Breast epithelium (tissue), 3 donors: ENCODE measurements at regions not wholly inside any gene's neighbourhood (a gene's known extent, or its start where the extent isn't known, plus 50 kb on each side); places are given as distances from the start of the nearest gene placed in this dataset.

ENCODE experiments used
- POLR2AphosphoS5 ChIP-seq, 3 donors: sonication (generic); formaldehyde crosslinking; IDR thresholded peaks; one replicate each; pipeline ENCODE4 v1.6.1; 2017; ENCODE audit warnings: antibody characterized with exemption in 3 of 3
- TF ChIP-seq, protein P1 (sequence below), 3 donors: fragments of 450-650 bp; IDR thresholded peaks; one replicate each; pipeline ENCODE4 v1.5.1; 2016 to 2017; ENCODE audit warnings: antibody characterized with exemption in 3 of 3, mild to moderate bottlenecking in 3 of 3, moderate library complexity in 3 of 3

DNA sequence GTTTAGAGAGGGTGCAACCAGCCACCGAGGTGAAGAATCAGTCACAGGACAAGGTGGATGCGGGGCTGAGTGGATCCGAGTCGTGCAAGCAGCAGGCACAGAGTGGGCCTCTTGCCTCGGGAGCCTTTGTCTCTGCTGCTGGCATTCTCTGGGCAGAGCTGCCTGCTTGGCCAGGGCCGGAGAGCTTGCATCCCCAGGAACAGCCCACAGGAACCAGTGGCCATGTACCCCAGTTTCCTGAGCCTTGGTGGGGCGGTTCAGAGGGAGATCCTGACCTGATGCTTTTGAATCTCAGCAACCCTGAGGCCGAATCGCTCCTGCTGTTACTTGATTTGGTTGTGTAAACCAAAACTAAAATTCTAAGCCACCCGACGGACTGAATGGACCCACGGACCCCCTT lies 50.1 kb upstream of the EIF5 start:
- TF ChIP-seq, protein P1, sequence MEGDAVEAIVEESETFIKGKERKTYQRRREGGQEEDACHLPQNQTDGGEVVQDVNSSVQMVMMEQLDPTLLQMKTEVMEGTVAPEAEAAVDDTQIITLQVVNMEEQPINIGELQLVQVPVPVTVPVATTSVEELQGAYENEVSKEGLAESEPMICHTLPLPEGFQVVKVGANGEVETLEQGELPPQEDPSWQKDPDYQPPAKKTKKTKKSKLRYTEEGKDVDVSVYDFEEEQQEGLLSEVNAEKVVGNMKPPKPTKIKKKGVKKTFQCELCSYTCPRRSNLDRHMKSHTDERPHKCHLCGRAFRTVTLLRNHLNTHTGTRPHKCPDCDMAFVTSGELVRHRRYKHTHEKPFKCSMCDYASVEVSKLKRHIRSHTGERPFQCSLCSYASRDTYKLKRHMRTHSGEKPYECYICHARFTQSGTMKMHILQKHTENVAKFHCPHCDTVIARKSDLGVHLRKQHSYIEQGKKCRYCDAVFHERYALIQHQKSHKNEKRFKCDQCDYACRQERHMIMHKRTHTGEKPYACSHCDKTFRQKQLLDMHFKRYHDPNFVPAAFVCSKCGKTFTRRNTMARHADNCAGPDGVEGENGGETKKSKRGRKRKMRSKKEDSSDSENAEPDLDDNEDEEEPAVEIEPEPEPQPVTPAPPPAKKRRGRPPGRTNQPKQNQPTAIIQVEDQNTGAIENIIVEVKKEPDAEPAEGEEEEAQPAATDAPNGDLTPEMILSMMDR (IDR thresholded peaks at IDR 0.05): no peak
- TF ChIP-seq POLR2AphosphoS5 (IDR thresholded peaks at IDR 0.05): no peak
